MCF 10A (cell line): ENCODE measurements at regions not wholly inside any gene's neighbourhood (a gene's known extent, or its start where the extent isn't known, plus 50 kb on each side); places are given as distances from the start of the nearest gene placed in this dataset.

Source experiments
- BruUV-seq: library from RNA; stranded (reverse); fragments of 400-500 nt; replicated peaks from 2 replicates; lab custom pipeline; 2021; lab: Mats Ljungman, UMichigan
- CTCF ChIA-PET: fragments of 300-600 bp; sonication (Branson Sonifier 250); formaldehyde crosslinking; extraction: SDS; loops from one replicate; lab custom pipeline; 2021; ENCODE audit warnings: antibody characterized with exemption, inconsistent platforms; lab: Yijun Ruan, JAX
- POLR2A ChIA-PET: fragments of 300-600, 350-650 bp; sonication (Branson Sonifier 250); formaldehyde crosslinking; extraction: SDS; loops from one replicate; lab custom pipeline; 2020; ENCODE audit warnings: antibody characterized with exemption, inconsistent platforms; lab: Yijun Ruan, JAX
- DNase-seq: peaks from one replicate; pipeline ENCODE4 v3.0.0-alpha.2; 2018; ENCODE audit not compliant: unreplicated experiment
- H3K27ac Mint-ChIP-seq: one replicate; pipeline ENCODE4 v1.8.0; 2022; ENCODE audit warnings: mild to moderate bottlenecking, low read depth, mixed read lengths; ENCODE audit not compliant: unreplicated experiment
- H3K27me3 Mint-ChIP-seq: one replicate; pipeline ENCODE4 v1.8.0; 2022; ENCODE audit warnings: mixed read lengths; ENCODE audit not compliant: insufficient read depth, unreplicated experiment
- H3K36me3 Mint-ChIP-seq: one replicate; pipeline ENCODE4 v1.8.0; 2022; ENCODE audit warnings: mild to moderate bottlenecking, moderate library complexity, mixed read lengths; ENCODE audit not compliant: insufficient read depth, unreplicated experiment
- H3K4me1 Mint-ChIP-seq: one replicate; pipeline ENCODE4 v1.8.0; 2022; ENCODE audit warnings: mixed read lengths; ENCODE audit not compliant: insufficient read depth, unreplicated experiment
- H3K4me3 Mint-ChIP-seq: one replicate; pipeline ENCODE4 v1.8.0; 2022; ENCODE audit warnings: mild to moderate bottlenecking, moderate library complexity, mixed read lengths; ENCODE audit not compliant: unreplicated experiment
- H3K9me3 Mint-ChIP-seq: one replicate; pipeline ENCODE4 v1.8.0; 2022; ENCODE audit warnings: mixed read lengths; ENCODE audit not compliant: unreplicated experiment
- CTCF ChIP-seq: fragments of 200-600 bp; IDR thresholded peaks from one replicate; pipeline ENCODE4 v1.8.0; 2022; ENCODE audit warnings: antibody characterized with exemption, mild to moderate bottlenecking; ENCODE audit not compliant: unreplicated experiment
- intact Hi-C: fragments of 100-400 bp; cut with micrococcal nuclease; formaldehyde crosslinking; loops from 2 replicates; pipeline ENCODE4 v1.14.1; 2022

GRCh38 chr3:6608843-6609242 lies 252.1 kb upstream of the GRM7 start:
- peaks cover 5% of the 10 kb centered on the region for H3K4me1 Mint-ChIP-seq
- no peak for DNase-seq
- intact Hi-C loops = no loop called here
- BruUV-seq = no TSS peak
- H3K4me3 Mint-ChIP-seq = no peak overlapping the region
- no peaks in the 10 kb centered on the region for H3K9me3 Mint-ChIP-seq
- CTCF ChIA-PET = interaction anchor here (0.6 kb wide), 1 partner anchor 58 kb away, joined by 3 read pairs; no protein-coding TSS in a partner anchor
- H3K36me3 Mint-ChIP-seq = no peaks in the 10 kb centered on the region
- H3K27me3 Mint-ChIP-seq = no peaks in the 10 kb centered on the region
- POLR2A ChIA-PET = no interaction called here
- TF ChIP-seq CTCF = no peak
- no peak overlapping the region for H3K27ac Mint-ChIP-seq

- BruUV-seq = no TSS peak
- no peaks in the 10 kb centered on the region for H3K9me3 Mint-ChIP-seq
- no peak for DNase-seq
- H3K4me1 Mint-ChIP-seq = no peaks in the 10 kb centered on the region
- TF ChIP-seq CTCF = no peak
- intact Hi-C loops = no loop called here
- H3K36me3 Mint-ChIP-seq = no peaks in the 10 kb centered on the region
- H3K27ac Mint-ChIP-seq = no peak overlapping the region
- ChIA-PET POLR2A (no interaction called here), CTCF (no interaction called here)
- H3K4me3 Mint-ChIP-seq = no peak overlapping the region
- H3K27me3 Mint-ChIP-seq = no peaks in the 10 kb centered on the region
These were observed 248.8 kb upstream of the GRM7 start for GRCh38 chr3:6612034-6612616.

GRCh38 chr3:6622260-6622659 lies 238.7 kb upstream of the GRM7 start:
- ChIA-PET POLR2A (interaction anchor here (0.6 to 1.2 kb wide), 2 partner anchors 11 to 12 kb away, joined by 3 to 4 read pairs; no protein-coding TSS in a partner anchor), CTCF (interaction anchor here (0.6 to 0.7 kb wide), 2 partner anchors 101 to 105 kb away, joined by 3 read pairs; no protein-coding TSS in a partner anchor)
- Mint-ChIP-seq H3K36me3 (no peaks in the 10 kb centered on the region), H3K9me3 (no peaks in the 10 kb centered on the region), H3K27me3 (no peaks in the 10 kb centered on the region), H3K4me1 (no peaks in the 10 kb centered on the region), H3K4me3 (no peak overlapping the region), H3K27ac (no peak overlapping the region)
- intact Hi-C loops = no loop called here
- TF ChIP-seq CTCF = no peak
- no TSS peak for BruUV-seq
- DNase-seq = no peak

- Mint-ChIP-seq H3K27ac (no peak overlapping the region), H3K9me3 (no peaks in the 10 kb centered on the region), H3K27me3 (no peaks in the 10 kb centered on the region)
These were observed 238.2 kb upstream of the GRM7 start for GRCh38 chr3:6622712-6623111.

More at GRCh38 chr3:6622712-6623111, 238.2 kb upstream of the GRM7 start:
- Mint-ChIP-seq H3K36me3 (no peaks in the 10 kb centered on the region), H3K4me3 (no peak overlapping the region), H3K4me1 (no peaks in the 10 kb centered on the region)
- ChIA-PET CTCF (interaction anchor here (0.6 to 0.7 kb wide), 2 partner anchors 101 to 106 kb away, joined by 3 read pairs; no protein-coding TSS in a partner anchor), POLR2A (no interaction called here)
- no peak for TF ChIP-seq CTCF
- DNase-seq = no peak
- no TSS peak for BruUV-seq
- intact Hi-C loops = no loop called here
